ENCODE measurements at regions not wholly inside any gene's neighbourhood (a gene's known extent, or its start where the extent isn't known, plus 50 kb on each side); places are given as distances from the start of the nearest gene placed in this dataset.
"Not testable (repeated sequence)": the region's sequence is repeated elsewhere in the genome, so short reads cannot be mapped to it uniquely, and the experiment has no call there.

DNA sequence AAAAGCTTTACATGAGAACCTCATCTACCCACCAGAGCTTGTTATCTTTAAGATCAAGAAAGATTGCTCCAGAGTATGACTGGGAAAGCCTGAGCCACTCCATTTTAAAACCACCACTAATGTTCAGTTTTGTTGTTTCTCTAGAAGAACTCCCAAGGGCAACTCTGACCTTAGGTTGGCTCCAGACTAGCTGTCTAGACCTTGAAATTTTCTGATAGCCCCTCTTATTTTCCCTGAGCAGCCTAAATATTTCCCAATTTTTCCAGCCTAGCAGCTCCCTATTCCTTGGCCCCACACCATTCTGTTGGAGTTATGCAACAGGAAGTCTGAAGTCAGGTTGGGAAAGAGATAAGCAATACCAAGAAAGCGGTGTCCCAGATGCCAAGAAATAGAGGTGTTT lies 84.6 kb upstream of the TCF21 start:
- H3K4me1 ChIP-seq (ENCODE audit: control insufficient read depth, insufficient read depth, low read length), result no peaks in the 10 kb centered on the region

DNA sequence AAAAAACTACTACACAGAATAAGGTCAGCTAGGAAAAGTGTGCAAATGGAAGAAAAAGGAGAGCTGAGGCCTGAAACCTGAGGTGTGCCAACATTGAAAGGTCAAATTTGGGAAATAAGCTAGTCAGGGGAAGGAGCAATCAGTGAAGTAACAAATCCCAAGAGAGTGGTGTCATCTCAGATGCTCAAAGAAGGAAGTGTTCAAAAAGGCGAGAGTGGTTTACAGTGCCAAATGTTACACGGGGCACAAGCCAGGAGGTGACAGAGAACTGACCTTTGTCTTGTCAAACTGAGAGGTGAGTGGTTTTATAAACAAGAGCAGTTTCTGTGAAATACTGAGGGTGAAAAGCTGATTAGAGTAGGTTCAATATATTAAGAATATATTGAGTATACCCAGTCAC lies 83.0 kb upstream of the TCF21 start:
- Histone ChIP-seq H3K4me3 (ENCODE audit: low read depth, low read length) (no peak overlapping the region), H3K9me3 (ENCODE audit: control insufficient read depth, insufficient read depth, low read length) (no peaks in the 10 kb centered on the region), H3K9ac (ENCODE audit: low read depth, low read length) (no peak overlapping the region), H3K4me1 (ENCODE audit: control insufficient read depth, insufficient read depth, low read length) (no peaks in the 10 kb centered on the region), H3K36me3 (ENCODE audit: control insufficient read depth, insufficient read depth, low read length) (no peaks in the 10 kb centered on the region), H3K27me3 (ENCODE audit: control insufficient read depth, insufficient read depth, low read length) (no peaks in the 10 kb centered on the region)

More for the DNA sequence above, 84.6 kb upstream of the TCF21 start:
- no peak overlapping the region for H3K9ac ChIP-seq (ENCODE audit: low read depth, low read length)
- H3K27me3 ChIP-seq (ENCODE audit: control insufficient read depth, insufficient read depth, low read length), result no peaks in the 10 kb centered on the region
- H3K36me3 ChIP-seq (ENCODE audit: control insufficient read depth, insufficient read depth, low read length), result no peaks in the 10 kb centered on the region
- no peaks in the 10 kb centered on the region for H3K9me3 ChIP-seq (ENCODE audit: control insufficient read depth, insufficient read depth, low read length)
- no peak overlapping the region for H3K4me3 ChIP-seq (ENCODE audit: low read depth, low read length)

DNA sequence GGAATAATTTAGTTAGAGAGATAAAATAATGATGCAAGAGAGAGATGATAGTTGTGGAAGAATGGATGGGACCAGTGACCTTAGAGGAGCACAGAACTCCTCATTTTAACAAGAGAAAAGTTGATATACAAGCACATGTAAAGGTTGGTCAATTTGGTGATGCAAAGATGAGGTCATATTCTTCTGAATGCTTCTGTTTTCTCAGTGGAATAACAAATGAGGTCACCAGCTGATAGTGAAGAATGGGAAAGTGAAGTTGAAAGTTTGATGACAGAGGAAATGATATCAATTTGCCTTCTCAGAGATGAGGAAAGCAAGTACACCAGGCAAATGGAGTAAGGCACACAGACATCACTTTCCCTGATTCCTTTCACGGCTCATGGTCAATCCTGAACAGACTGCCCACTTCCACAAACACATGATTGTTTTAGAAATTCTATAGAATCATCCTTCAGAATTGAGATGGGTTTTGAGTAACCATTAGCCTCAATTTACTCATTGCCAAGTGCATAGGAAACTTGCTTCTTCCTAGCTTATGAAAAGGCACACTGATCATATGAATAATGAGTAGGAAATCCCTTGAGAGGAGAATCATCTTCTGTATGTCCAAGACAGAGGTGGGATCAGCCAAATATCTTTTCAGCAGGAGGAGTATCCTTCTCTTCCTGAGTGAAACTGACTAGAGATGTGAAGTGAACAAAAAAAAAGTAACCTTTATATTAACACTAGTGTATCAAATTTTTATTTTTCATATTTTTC lies 82.4 kb upstream of the TCF21 start:
- H3K36me3 ChIP-seq (ENCODE audit: control insufficient read depth, insufficient read depth, low read length), result no peaks in the 10 kb centered on the region
- H3K4me3 ChIP-seq (ENCODE audit: low read depth, low read length), result no peak overlapping the region
- H3K27me3 ChIP-seq (ENCODE audit: control insufficient read depth, insufficient read depth, low read length), result no peaks in the 10 kb centered on the region
- no peaks in the 10 kb centered on the region for H3K4me1 ChIP-seq (ENCODE audit: control insufficient read depth, insufficient read depth, low read length)
- no peak overlapping the region for H3K9ac ChIP-seq (ENCODE audit: low read depth, low read length)
- no peaks in the 10 kb centered on the region for H3K9me3 ChIP-seq (ENCODE audit: control insufficient read depth, insufficient read depth, low read length)

DNA sequence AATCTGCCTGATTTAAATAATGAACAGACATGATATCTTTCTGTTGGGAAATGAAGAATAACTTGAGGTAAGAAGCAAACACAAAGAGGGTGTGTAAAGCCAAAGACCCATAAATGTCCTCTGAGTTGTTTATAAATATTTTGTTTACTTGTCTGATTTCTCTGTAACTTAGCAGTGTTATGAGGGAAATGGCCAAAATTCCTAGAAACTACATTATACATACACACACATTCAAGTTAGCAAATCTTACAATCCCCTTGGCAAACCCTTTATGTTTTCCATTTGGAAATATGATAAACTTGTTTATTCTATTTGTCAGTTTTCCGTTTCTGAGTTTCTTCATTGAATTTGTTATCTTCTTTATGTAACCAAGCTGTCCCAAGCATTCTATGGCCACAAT lies 81.4 kb upstream of the TCF21 start:
- no peaks in the 10 kb centered on the region for H3K9me3 ChIP-seq (ENCODE audit: control insufficient read depth, insufficient read depth, low read length)
- no peaks in the 10 kb centered on the region for H3K4me1 ChIP-seq (ENCODE audit: control insufficient read depth, insufficient read depth, low read length)
- H3K9ac ChIP-seq (ENCODE audit: low read depth, low read length), result no peak overlapping the region
- H3K4me3 ChIP-seq (ENCODE audit: low read depth, low read length), result no peak overlapping the region
- H3K36me3 ChIP-seq (ENCODE audit: control insufficient read depth, insufficient read depth, low read length), result no peaks in the 10 kb centered on the region
- no peaks in the 10 kb centered on the region for H3K27me3 ChIP-seq (ENCODE audit: control insufficient read depth, insufficient read depth, low read length)

DNA sequence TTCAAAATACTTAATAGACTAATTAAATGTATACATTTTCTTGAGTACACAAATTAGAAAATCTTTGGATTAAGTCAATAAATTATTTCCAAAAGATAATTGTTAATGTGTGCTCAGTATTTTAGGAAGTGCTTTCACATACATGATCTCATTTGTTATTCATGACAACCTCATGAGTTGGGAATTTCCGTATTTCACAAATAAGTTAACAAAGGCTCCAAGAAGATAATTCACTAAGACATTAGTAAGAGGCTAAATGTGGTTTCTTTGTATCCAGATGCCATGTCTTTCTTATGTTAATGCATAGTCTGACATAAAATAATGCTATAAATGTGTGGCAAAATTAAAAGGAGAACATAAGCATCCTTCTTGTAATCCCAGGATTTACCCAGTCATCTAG lies 79.5 kb upstream of the TCF21 start:
- no peaks in the 10 kb centered on the region for H3K9me3 ChIP-seq (ENCODE audit: control insufficient read depth, insufficient read depth, low read length)
- no peaks in the 10 kb centered on the region for H3K27me3 ChIP-seq (ENCODE audit: control insufficient read depth, insufficient read depth, low read length)
- no peaks in the 10 kb centered on the region for H3K4me1 ChIP-seq (ENCODE audit: control insufficient read depth, insufficient read depth, low read length)
- H3K36me3 ChIP-seq (ENCODE audit: control insufficient read depth, insufficient read depth, low read length), result no peaks in the 10 kb centered on the region
- no peak overlapping the region for H3K4me3 ChIP-seq (ENCODE audit: low read depth, low read length)
- no peak overlapping the region for H3K9ac ChIP-seq (ENCODE audit: low read depth, low read length)

DNA sequence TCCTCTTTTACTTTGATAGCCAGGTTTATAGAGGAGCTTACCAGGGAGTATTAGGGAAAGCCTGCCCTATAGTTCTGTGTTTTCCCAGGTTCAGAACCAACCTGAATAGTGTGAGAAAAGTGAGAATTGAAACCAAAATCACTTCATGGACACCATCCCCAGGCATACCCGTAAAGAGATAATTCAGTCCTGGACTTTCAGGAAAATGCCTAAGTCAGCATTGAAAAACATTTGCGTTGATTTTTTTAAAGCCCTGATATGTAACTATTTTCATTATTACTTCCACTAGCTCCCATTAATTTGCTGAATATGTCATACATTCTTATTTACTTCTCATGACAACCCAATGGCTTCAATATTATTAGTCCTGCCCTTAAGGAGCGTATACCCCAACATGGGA lies 77.4 kb upstream of the TCF21 start:
- Histone ChIP-seq H3K27me3 (ENCODE audit: control insufficient read depth, insufficient read depth, low read length) (no peaks in the 10 kb centered on the region), H3K9me3 (ENCODE audit: control insufficient read depth, insufficient read depth, low read length) (no peaks in the 10 kb centered on the region), H3K4me3 (ENCODE audit: low read depth, low read length) (no peak overlapping the region), H3K9ac (ENCODE audit: low read depth, low read length) (no peak overlapping the region), H3K36me3 (ENCODE audit: control insufficient read depth, insufficient read depth, low read length) (no peaks in the 10 kb centered on the region), H3K4me1 (ENCODE audit: control insufficient read depth, insufficient read depth, low read length) (no peaks in the 10 kb centered on the region)

DNA sequence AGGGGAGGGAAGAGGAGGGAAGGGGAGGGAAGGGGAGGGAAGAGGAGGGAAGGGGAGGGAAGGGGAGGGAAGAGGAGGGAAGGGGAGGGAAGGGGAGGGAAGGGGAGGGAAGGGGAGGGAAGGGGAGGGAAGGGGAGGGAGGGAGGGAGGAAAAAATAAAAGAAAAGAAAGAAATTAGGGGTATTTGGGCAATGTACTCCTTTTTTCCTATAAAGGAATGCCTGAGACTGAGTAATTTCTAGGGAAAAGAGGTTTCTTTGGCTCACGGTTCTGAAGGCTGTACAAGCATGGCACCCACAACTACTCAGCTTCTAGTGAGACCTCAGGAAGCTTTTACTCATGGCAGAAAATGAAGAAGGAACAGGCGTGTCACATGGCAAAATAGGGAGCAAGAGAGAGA lies 76.5 kb upstream of the TCF21 start:
- H3K4me1 ChIP-seq (ENCODE audit: control insufficient read depth, insufficient read depth, low read length); H3K4me3 ChIP-seq (ENCODE audit: low read depth, low read length); H3K9me3 ChIP-seq (ENCODE audit: control insufficient read depth, insufficient read depth, low read length); H3K27me3 ChIP-seq (ENCODE audit: control insufficient read depth, insufficient read depth, low read length); H3K9ac ChIP-seq (ENCODE audit: low read depth, low read length); H3K36me3 ChIP-seq (ENCODE audit: control insufficient read depth, insufficient read depth, low read length): not testable (repeated sequence)

DNA sequence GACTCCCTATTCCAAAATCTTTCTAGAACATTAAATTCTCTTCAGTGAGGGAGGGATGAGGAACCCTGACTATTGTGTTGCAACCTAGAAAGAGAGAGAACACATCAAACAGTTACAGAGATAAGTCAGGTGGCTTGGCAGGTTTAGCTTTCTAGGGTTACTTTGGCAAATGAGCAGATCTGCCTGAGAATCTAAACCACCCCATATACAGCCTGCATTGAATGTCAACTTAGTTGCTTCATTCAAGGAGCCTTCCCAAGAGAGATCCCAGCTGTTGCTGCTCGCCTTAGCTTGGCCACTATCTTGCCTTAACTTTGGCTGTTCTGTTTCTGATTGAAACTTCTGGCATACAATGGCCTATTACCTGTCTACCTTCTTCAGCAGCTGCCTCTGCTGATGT lies 74.7 kb upstream of the TCF21 start:
- Histone ChIP-seq H3K9ac (ENCODE audit: low read depth, low read length) (no peak overlapping the region), H3K4me1 (ENCODE audit: control insufficient read depth, insufficient read depth, low read length) (no peaks in the 10 kb centered on the region), H3K9me3 (ENCODE audit: control insufficient read depth, insufficient read depth, low read length) (no peaks in the 10 kb centered on the region), H3K4me3 (ENCODE audit: low read depth, low read length) (no peak overlapping the region), H3K36me3 (ENCODE audit: control insufficient read depth, insufficient read depth, low read length) (no peaks in the 10 kb centered on the region), H3K27me3 (ENCODE audit: control insufficient read depth, insufficient read depth, low read length) (no peaks in the 10 kb centered on the region)

DNA sequence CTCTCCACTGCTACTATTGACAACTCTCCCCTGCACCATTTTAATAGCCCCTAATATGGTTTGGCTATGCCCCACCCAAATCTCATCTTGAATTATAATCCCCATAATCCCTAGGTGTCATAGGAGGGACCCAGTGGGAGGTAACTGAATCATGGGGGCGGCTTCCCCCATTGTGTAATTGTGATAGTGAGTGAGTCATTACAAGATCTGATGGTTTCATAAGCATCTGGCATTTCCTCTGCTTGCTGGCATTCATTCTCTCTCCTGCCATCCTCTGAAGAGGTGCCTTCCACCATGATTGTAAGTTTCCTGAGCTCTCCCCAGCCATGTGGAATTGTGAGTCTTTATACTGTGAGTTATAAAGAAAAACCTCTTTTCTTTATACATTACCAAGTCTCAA lies 74.1 kb upstream of the TCF21 start:
- no peaks in the 10 kb centered on the region for H3K36me3 ChIP-seq (ENCODE audit: control insufficient read depth, insufficient read depth, low read length)
- no peak overlapping the region for H3K4me3 ChIP-seq (ENCODE audit: low read depth, low read length)

DNA sequence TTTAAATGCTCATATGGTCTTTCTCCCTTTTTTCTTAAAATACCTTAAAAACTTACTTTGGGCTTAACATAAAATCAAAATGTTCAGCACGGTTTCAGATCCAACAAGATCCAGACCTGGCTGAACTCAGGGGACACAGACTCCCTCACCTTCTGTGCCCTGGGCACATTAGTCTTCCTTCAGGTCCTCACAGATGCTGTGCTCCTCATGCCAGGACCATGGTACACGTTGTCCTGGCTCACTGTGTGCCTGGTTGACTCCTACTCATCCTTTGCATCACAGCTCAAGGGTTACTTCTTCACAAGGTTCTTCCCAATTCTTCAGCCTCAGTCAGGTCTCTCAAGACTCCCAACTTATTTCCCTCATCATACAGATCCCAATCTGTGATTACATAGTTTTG lies 73.6 kb upstream of the TCF21 start:
- Histone ChIP-seq H3K9me3 (ENCODE audit: control insufficient read depth, insufficient read depth, low read length) (no peaks in the 10 kb centered on the region), H3K36me3 (ENCODE audit: control insufficient read depth, insufficient read depth, low read length) (no peaks in the 10 kb centered on the region), H3K27me3 (ENCODE audit: control insufficient read depth, insufficient read depth, low read length) (no peaks in the 10 kb centered on the region), H3K4me1 (ENCODE audit: control insufficient read depth, insufficient read depth, low read length) (no peaks in the 10 kb centered on the region), H3K9ac (ENCODE audit: low read depth, low read length) (no peak overlapping the region), H3K4me3 (ENCODE audit: low read depth, low read length) (no peak overlapping the region)

More for the DNA sequence above, 74.1 kb upstream of the TCF21 start:
- Histone ChIP-seq H3K9ac (ENCODE audit: low read depth, low read length) (no peak overlapping the region), H3K27me3 (ENCODE audit: control insufficient read depth, insufficient read depth, low read length) (no peaks in the 10 kb centered on the region), H3K9me3 (ENCODE audit: control insufficient read depth, insufficient read depth, low read length) (no peaks in the 10 kb centered on the region), H3K4me1 (ENCODE audit: control insufficient read depth, insufficient read depth, low read length) (no peaks in the 10 kb centered on the region)

DNA sequence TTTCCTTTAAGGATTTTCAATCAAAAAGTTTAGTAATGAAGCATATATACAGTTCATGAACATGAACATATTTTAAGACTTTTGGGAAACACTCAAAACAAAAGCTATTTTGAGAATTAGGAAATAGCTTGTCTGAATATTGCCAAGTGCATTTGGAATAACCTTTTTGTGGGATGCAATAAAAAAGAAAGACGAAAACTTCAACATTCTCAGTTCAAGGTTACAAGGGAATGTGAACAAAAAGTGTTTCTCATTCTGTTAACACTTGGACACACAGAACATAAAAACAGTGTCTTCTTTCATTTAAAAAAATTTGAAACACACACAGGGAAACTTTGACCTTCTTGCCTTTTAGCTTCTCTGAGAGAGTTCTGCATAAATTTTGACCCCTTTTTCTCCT lies 72.7 kb upstream of the TCF21 start:
- Histone ChIP-seq H3K9me3 (ENCODE audit: control insufficient read depth, insufficient read depth, low read length) (no peaks in the 10 kb centered on the region), H3K9ac (ENCODE audit: low read depth, low read length) (no peak overlapping the region), H3K36me3 (ENCODE audit: control insufficient read depth, insufficient read depth, low read length) (no peaks in the 10 kb centered on the region), H3K27me3 (ENCODE audit: control insufficient read depth, insufficient read depth, low read length) (no peaks in the 10 kb centered on the region), H3K4me1 (ENCODE audit: control insufficient read depth, insufficient read depth, low read length) (no peaks in the 10 kb centered on the region), H3K4me3 (ENCODE audit: low read depth, low read length) (no peak overlapping the region)

DNA sequence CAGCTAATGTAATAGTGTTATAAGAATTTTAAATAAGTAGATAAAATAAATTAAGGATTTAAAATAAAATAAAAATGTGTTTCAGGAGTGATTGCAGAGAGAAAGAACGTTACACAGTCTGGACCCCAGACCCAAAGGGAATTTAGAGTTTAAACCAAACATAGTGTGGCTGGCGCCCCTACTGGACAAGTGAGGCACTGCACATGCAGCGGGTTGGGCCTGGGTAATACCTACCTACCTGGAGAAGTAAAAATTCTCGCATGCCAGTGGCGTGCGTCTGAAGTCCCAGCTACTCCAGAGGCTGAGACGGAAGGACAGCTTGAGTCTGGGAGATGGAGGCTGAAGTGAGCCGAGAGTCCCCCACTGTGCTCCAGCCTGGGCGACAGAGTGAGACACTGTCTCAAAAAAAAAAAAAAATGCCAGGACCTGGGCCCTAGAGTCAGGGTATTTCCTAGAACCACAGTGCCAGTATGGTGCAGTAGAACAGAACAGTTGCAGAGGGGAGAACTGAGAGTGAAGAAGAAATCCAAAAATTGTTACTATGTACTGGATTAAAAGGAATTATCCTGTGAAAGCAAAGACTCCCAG lies 71.4 kb upstream of the TCF21 start:
- H3K27me3 ChIP-seq (ENCODE audit: control insufficient read depth, insufficient read depth, low read length), result no peaks in the 10 kb centered on the region
- no peak overlapping the region for H3K9ac ChIP-seq (ENCODE audit: low read depth, low read length)
- H3K9me3 ChIP-seq (ENCODE audit: control insufficient read depth, insufficient read depth, low read length), result no peaks in the 10 kb centered on the region
- H3K4me1 ChIP-seq (ENCODE audit: control insufficient read depth, insufficient read depth, low read length), result no peaks in the 10 kb centered on the region
- no peaks in the 10 kb centered on the region for H3K36me3 ChIP-seq (ENCODE audit: control insufficient read depth, insufficient read depth, low read length)
- no peak overlapping the region for H3K4me3 ChIP-seq (ENCODE audit: low read depth, low read length)

Data from iPS-15b (cell line).